ENCODE measurements at regions not wholly inside any gene's neighbourhood (a gene's known extent, or its start where the extent isn't known, plus 50 kb on each side); places are given as distances from the start of the nearest gene placed in this dataset.

- DNase-seq (no peak), ATAC-seq (no peak)
- Histone ChIP-seq H3K4me1 (no peaks in the 10 kb centered on the region), H3K36me3 (no peaks in the 10 kb centered on the region), H3K4me3 (no peak overlapping the region), H3K27ac (no peak overlapping the region), H3K27me3 (no peaks in the 10 kb centered on the region), H3K9me3 (no peaks in the 10 kb centered on the region)
- in situ Hi-C loops (cut with MboI; ENCODE audit: low sequenced_read_pairs in 4 of 4), result no loop called here
- intact Hi-C loops (cut with DNase I; ENCODE audit: low total_unique reads), result no loop called here
- TF ChIP-seq CTCF (IDR thresholded peaks at IDR 0.05 in 4 of 5, conservative IDR thresholded peaks at IDR 0.05 in 1 of 5) (no peak), POLR2A (IDR thresholded peaks at IDR 0.05) (no peak)
Measured at GRCh38 chr5:92896722-92897121, 684.3 kb downstream of the NR2F1-AS1 start.

- no peak overlapping the region for H3K27ac ChIP-seq
- no peaks in the 10 kb centered on the region for H3K27me3 ChIP-seq
- no peaks in the 10 kb centered on the region for H3K9me3 ChIP-seq
- DNase-seq, result no peak
- no peak for ATAC-seq
- H3K4me3 ChIP-seq, result no peak overlapping the region
- intact Hi-C loops (cut with DNase I; ENCODE audit: low total_unique reads), result no loop called here
- in situ Hi-C loops (cut with MboI; ENCODE audit: low sequenced_read_pairs in 4 of 4), result no loop called here
- TF ChIP-seq POLR2A (IDR thresholded peaks at IDR 0.05) (no peak), CTCF (IDR thresholded peaks at IDR 0.05 in 4 of 5, conservative IDR thresholded peaks at IDR 0.05 in 1 of 5) (no peak)
- no peaks in the 10 kb centered on the region for H3K36me3 ChIP-seq
- H3K4me1 ChIP-seq, result no peaks in the 10 kb centered on the region
Measured at GRCh38 chr5:92890841-92891244, 690.2 kb downstream of the NR2F1-AS1 start.

- TF ChIP-seq CTCF (IDR thresholded peaks at IDR 0.05 in 4 of 5, conservative IDR thresholded peaks at IDR 0.05 in 1 of 5) (no peak), POLR2A (IDR thresholded peaks at IDR 0.05) (no peak)
- Histone ChIP-seq H3K9me3 (no peaks in the 10 kb centered on the region), H3K4me1 (no peaks in the 10 kb centered on the region), H3K4me3 (no peak overlapping the region), H3K27ac (no peak overlapping the region), H3K36me3 (no peaks in the 10 kb centered on the region), H3K27me3 (no peaks in the 10 kb centered on the region)
- in situ Hi-C loops (cut with MboI; ENCODE audit: low sequenced_read_pairs in 4 of 4), result no loop called here
- intact Hi-C loops (cut with DNase I; ENCODE audit: low total_unique reads), result no loop called here
- DNase-seq (no peak), ATAC-seq (no peak)
Measured at GRCh38 chr5:92889140-92889539, 691.9 kb downstream of the NR2F1-AS1 start.

- intact Hi-C loops (cut with DNase I; ENCODE audit: low total_unique reads), result no loop called here
- Histone ChIP-seq H3K36me3 (no peaks in the 10 kb centered on the region), H3K27ac (no peak overlapping the region), H3K27me3 (no peaks in the 10 kb centered on the region), H3K4me1 (no peaks in the 10 kb centered on the region), H3K9me3 (no peaks in the 10 kb centered on the region), H3K4me3 (no peak overlapping the region)
- no peak for TF ChIP-seq CTCF (IDR thresholded peaks at IDR 0.05 in 4 of 5, conservative IDR thresholded peaks at IDR 0.05 in 1 of 5)
- ATAC-seq, result no peak
- no peak for DNase-seq
- in situ Hi-C loops (cut with MboI; ENCODE audit: low sequenced_read_pairs in 4 of 4), result no loop called here
Measured at GRCh38 chr5:92887254-92887653, 693.8 kb downstream of the NR2F1-AS1 start.

- Histone ChIP-seq H3K4me1 (no peaks in the 10 kb centered on the region), H3K36me3 (no peaks in the 10 kb centered on the region), H3K27me3 (no peaks in the 10 kb centered on the region), H3K9me3 (no peaks in the 10 kb centered on the region), H3K4me3 (no peak overlapping the region), H3K27ac (no peak overlapping the region)
- ATAC-seq (no peak), DNase-seq (no peak)
- TF ChIP-seq POLR2A (IDR thresholded peaks at IDR 0.05), result no peak
- no peak for TF ChIP-seq CTCF (IDR thresholded peaks at IDR 0.05 in 4 of 5, conservative IDR thresholded peaks at IDR 0.05 in 1 of 5)
- intact Hi-C loops (cut with DNase I; ENCODE audit: low total_unique reads), result no loop called here
- in situ Hi-C loops (cut with MboI; ENCODE audit: low sequenced_read_pairs in 4 of 4), result no loop called here
Measured at GRCh38 chr5:92886751-92887150, 694.3 kb downstream of the NR2F1-AS1 start.
